NCI-H1105 treated with DMSO at 0.1 percent for 48 hours (cell line): ENCODE measurements at regions not wholly inside any gene's neighbourhood (a gene's known extent, or its start where the extent isn't known, plus 50 kb on each side); places are given as distances from the start of the nearest gene placed in this dataset.

Experiments used
- DNase-seq: peaks from one replicate; lab custom pipeline; 2025; lab: John Stamatoyannopoulos, UW

GRCh38 chr4:133046156-133046555 is 102.9 kb upstream of the PCDH10 start:
- DNase-seq, result no peak

GRCh38 chr4:133058701-133059100 is 90.4 kb upstream of the PCDH10 start:
- DNase-seq, result no peak

GRCh38 chr4:133059117-133059516 is 90.0 kb upstream of the PCDH10 start:
- DNase-seq, result no peak

- no peak for DNase-seq
Observed at GRCh38 chr4:133062851-133063250, 86.2 kb upstream of the PCDH10 start.

- DNase-seq, result no peak
Observed at GRCh38 chr4:133068083-133068482, 81.0 kb upstream of the PCDH10 start.

GRCh38 chr4:133081246-133081645 is 67.8 kb upstream of the PCDH10 start:
- no peak for DNase-seq

- no peak for DNase-seq
Observed at GRCh38 chr4:133084421-133084820, 64.7 kb upstream of the PCDH10 start.

- DNase-seq, result no peak
Observed at GRCh38 chr4:133095591-133095990, 53.5 kb upstream of the PCDH10 start.

- DNase-seq, result no peak
Observed at GRCh38 chr4:133096972-133097371, 52.1 kb upstream of the PCDH10 start.
